DOHH2 (cell line): ENCODE measurements at regions not wholly inside any gene's neighbourhood (a gene's known extent, or its start where the extent isn't known, plus 50 kb on each side); places are given as distances from the start of the nearest gene placed in this dataset.
"Not testable (repeated sequence)": the region's sequence is repeated elsewhere in the genome, so short reads cannot be mapped to it uniquely, and the experiment has no call there.

Experiments
- H3F3A ChIP-seq: fragments of 200-600 bp; sonication (generic), shearing (Covaris generic); 2 replicates; pipeline ENCODE4 v1.6.0; 2016; ENCODE audit warnings: antibody characterized with exemption, mild to moderate bottlenecking; ENCODE audit not compliant: control insufficient read depth, insufficient read depth
- H3K27ac ChIP-seq: fragments of 200-600 bp; sonication (generic); 2 replicates; pipeline ENCODE4 v1.5.1; 2014; ENCODE audit warnings: low read depth, mild to moderate bottlenecking, low read length, moderate library complexity
- H3K27me3 ChIP-seq: fragments of 200-600 bp; sonication (generic); 2 replicates; pipeline ENCODE4 v1.6.1; 2014; ENCODE audit warnings: mild to moderate bottlenecking, low read length, mixed read lengths; ENCODE audit not compliant: control insufficient read depth
- H3K36me3 ChIP-seq: fragments of 200-600 bp; sonication (generic); 2 replicates; pipeline ENCODE4 v1.6.1; 2014; ENCODE audit warnings: mild to moderate bottlenecking, low read length, moderate library complexity, mixed read lengths; ENCODE audit not compliant: control insufficient read depth
- H3K4me1 ChIP-seq: fragments of 200-600 bp; sonication (generic); 2 replicates; pipeline ENCODE4 v1.6.1; 2014; ENCODE audit warnings: mild to moderate bottlenecking, low read length, mixed read lengths; ENCODE audit not compliant: control insufficient read depth
- H3K4me2 ChIP-seq: fragments of 200-600 bp; sonication (generic); 2 replicates; pipeline ENCODE4 v1.6.0; 2014; ENCODE audit warnings: mild to moderate bottlenecking, low read length, moderate library complexity
- H3K4me3 ChIP-seq: fragments of 200-600 bp; sonication (generic); 2 replicates; pipeline ENCODE4 v1.5.1; 2014; ENCODE audit warnings: mild to moderate bottlenecking, low read length, mixed read lengths
- H3K79me2 ChIP-seq: fragments of 200-600 bp; sonication (generic); 2 replicates; pipeline ENCODE4 v1.6.1; 2014; ENCODE audit warnings: mild to moderate bottlenecking, low read length, mixed read lengths; ENCODE audit not compliant: control insufficient read depth
- H3K9me2 ChIP-seq: fragments of 200-600 bp; sonication (generic); replicated peaks from 2 replicates; pipeline ENCODE4 v1.6.1; 2014; ENCODE audit warnings: mild to moderate bottlenecking, low read length, mixed read lengths; ENCODE audit not compliant: control insufficient read depth
- H3K9me3 ChIP-seq: fragments of 200-600 bp; sonication (generic); 2 replicates; pipeline ENCODE4 v1.6.1; 2014; ENCODE audit warnings: antibody characterized with exemption, low read length, mixed read lengths; ENCODE audit not compliant: control insufficient read depth, insufficient read depth
- H4K20me1 ChIP-seq: fragments of 200-600 bp; sonication (generic); 2 replicates; pipeline ENCODE4 v1.6.0; 2014; ENCODE audit warnings: low read depth, mild to moderate bottlenecking, antibody characterized with exemption, low read length, moderate library complexity; ENCODE audit not compliant: control insufficient read depth, insufficient read depth
- CTCF ChIP-seq: fragments of 200-600 bp; sonication (generic); IDR thresholded peaks from one replicate; pipeline ENCODE4 v1.5.1; 2014; ENCODE audit warnings: antibody characterized with exemption, mild to moderate bottlenecking, low read depth, low read length; ENCODE audit not compliant: poor library complexity, severe bottlenecking
- EZH2phosphoT487 ChIP-seq: fragments of 200-600 bp; sonication (generic); IDR thresholded peaks from 2 replicates; pipeline ENCODE4 v1.6.1; 2017; ENCODE audit warnings: borderline replicate concordance, mild to moderate bottlenecking, antibody characterized with exemption, low read length, moderate library complexity, mixed read lengths

GRCh38 chr7:136391371-136391770 lies 414.2 kb upstream of the MTPN start:
- Histone ChIP-seq H3K27ac (no peak overlapping the region), H3F3A (no peaks in the 10 kb centered on the region), H3K4me3 (no peak overlapping the region), H3K79me2 (no peaks in the 10 kb centered on the region), H3K4me2 (no peak overlapping the region), H3K27me3 (no peaks in the 10 kb centered on the region), H3K9me2 (no peaks in the 10 kb centered on the region), H3K9me3 (no peaks in the 10 kb centered on the region), H3K36me3 (no peaks in the 10 kb centered on the region), H3K4me1 (no peaks in the 10 kb centered on the region), H4K20me1 (no peaks in the 10 kb centered on the region)
- no peak for TF ChIP-seq EZH2phosphoT487
- TF ChIP-seq CTCF, result no peak

GRCh38 chr7:136389933-136390332 lies 412.8 kb upstream of the MTPN start:
- Histone ChIP-seq H4K20me1 (no peaks in the 10 kb centered on the region), H3K4me1 (no peaks in the 10 kb centered on the region), H3K27me3 (no peaks in the 10 kb centered on the region), H3K4me2 (no peak overlapping the region), H3K27ac (no peak overlapping the region), H3K4me3 (no peak overlapping the region), H3K36me3 (no peaks in the 10 kb centered on the region), H3K79me2 (no peaks in the 10 kb centered on the region), H3K9me2 (no peaks in the 10 kb centered on the region), H3K9me3 (no peaks in the 10 kb centered on the region), H3F3A (no peaks in the 10 kb centered on the region)
- TF ChIP-seq CTCF (no peak), EZH2phosphoT487 (no peak)

GRCh38 chr7:136386876-136387275 lies 409.7 kb upstream of the MTPN start:
- Histone ChIP-seq H3F3A (no peaks in the 10 kb centered on the region), H3K4me1 (no peaks in the 10 kb centered on the region), H3K9me3 (no peaks in the 10 kb centered on the region), H3K27me3 (no peaks in the 10 kb centered on the region), H4K20me1 (no peaks in the 10 kb centered on the region), H3K79me2 (no peaks in the 10 kb centered on the region), H3K4me3 (no peak overlapping the region), H3K4me2 (no peak overlapping the region), H3K9me2 (no peaks in the 10 kb centered on the region), H3K27ac (no peak overlapping the region), H3K36me3 (no peaks in the 10 kb centered on the region)
- no peak for TF ChIP-seq CTCF
- no peak for TF ChIP-seq EZH2phosphoT487

GRCh38 chr7:136371409-136371808 lies 394.2 kb upstream of the MTPN start:
- not testable (repeated sequence) for H3K27ac ChIP-seq, H3K9me3 ChIP-seq, H3K4me2 ChIP-seq, H4K20me1 ChIP-seq, H3K4me3 ChIP-seq, H3K27me3 ChIP-seq, H3K4me1 ChIP-seq, H3K9me2 ChIP-seq, H3K36me3 ChIP-seq, H3F3A ChIP-seq, H3K79me2 ChIP-seq
